CD14-positive monocyte (primary cell): ENCODE measurements at regions not wholly inside any gene's neighbourhood (a gene's known extent, or its start where the extent isn't known, plus 50 kb on each side); places are given as distances from the start of the nearest gene placed in this dataset.

Source experiments
- DNase-seq, 3 donors: peaks; one replicate each; pipeline ENCODE4 v3.0.0-alpha.2; 2011 to 2022
- H2AFZ ChIP-seq: 2 replicates; pipeline ENCODE4 v1.6.0; 2012; ENCODE audit warnings: mild to moderate bottlenecking, low read depth, low read length, inconsistent platforms; ENCODE audit not compliant: insufficient read depth, poor library complexity, severe bottlenecking
- H3K27ac ChIP-seq, 2 donors: 1 replicate in 1 of 2; 2 replicates in 1 of 2; pipeline ENCODE4 v1.5.1; 2012 to 2013; ENCODE audit warnings: low read length in 2 of 2, control low read depth in 1 of 2, inconsistent platforms in 1 of 2, low read depth in 1 of 2, mild to moderate bottlenecking in 1 of 2
- H3K27me3 ChIP-seq, 2 donors: one replicate each; pipeline versions ENCODE4 v1.6.0 to v1.6.1; 2011 to 2013; ENCODE audit warnings: low read length in 2 of 2; ENCODE audit not compliant: control insufficient read depth in 2 of 2, insufficient read depth in 2 of 2
- H3K36me3 ChIP-seq, 2 donors: replicated peaks in 1 of 2; 1 replicate in 1 of 2; 2 replicates in 1 of 2; pipeline versions ENCODE4 v1.5.1 to v1.6.1; 2012 to 2013; ENCODE audit warnings: low read length in 2 of 2, control low read depth in 1 of 2, inconsistent platforms in 1 of 2, mild to moderate bottlenecking in 1 of 2; ENCODE audit not compliant: insufficient read depth in 2 of 2, control insufficient read depth in 1 of 2
- H3K4me1 ChIP-seq, 2 donors: 1 replicate in 1 of 2; 2 replicates in 1 of 2; pipeline versions ENCODE4 v1.5.1 to v1.6.1; 2012 to 2013; ENCODE audit warnings: low read length in 2 of 2, control low read depth in 1 of 2, inconsistent platforms in 1 of 2, mild to moderate bottlenecking in 1 of 2, moderate library complexity in 1 of 2; ENCODE audit not compliant: insufficient read depth in 2 of 2, control insufficient read depth in 1 of 2
- H3K4me2 ChIP-seq: replicated peaks from 2 replicates; pipeline ENCODE3; 2012; ENCODE audit warnings: low read length, moderate library complexity, mild to moderate bottlenecking; ENCODE audit not compliant: poor library complexity, severe bottlenecking; ENCODE audit errors: extremely low read depth
- H3K4me3 ChIP-seq, 3 experiments: fragments of 200-600 bp in 1 of 3; sonication (generic) in 1 of 3; replicated peaks in 1 of 3; 1 replicate in 2 of 3; 2 replicates in 1 of 3; pipeline ENCODE4 v1.5.1; 2011 to 2013; ENCODE audit warnings: low read length in 3 of 3, mild to moderate bottlenecking in 3 of 3, control low read depth in 2 of 3, low read depth in 2 of 3, inconsistent platforms in 1 of 3, moderate library complexity in 1 of 3
- H3K79me2 ChIP-seq: 2 replicates; pipeline ENCODE4 v1.6.0; 2012; ENCODE audit warnings: mild to moderate bottlenecking, control low read depth, inconsistent platforms, low read length, moderate library complexity; ENCODE audit not compliant: insufficient read depth
- H3K9ac ChIP-seq: 2 replicates; pipeline ENCODE4 v1.6.0; 2017; ENCODE audit warnings: low read length, mild to moderate bottlenecking; ENCODE audit not compliant: insufficient read depth, poor library complexity, severe bottlenecking
- H3K9me3 ChIP-seq, 2 donors: replicated peaks in 1 of 2; 1 replicate in 1 of 2; 2 replicates in 1 of 2; pipeline versions ENCODE4 v1.5.1 to v1.6.1; 2012 to 2013; ENCODE audit warnings: low read length in 2 of 2, control low read depth in 1 of 2; ENCODE audit not compliant: control insufficient read depth in 1 of 2, insufficient read depth in 1 of 2
- H4K20me1 ChIP-seq: 2 replicates; pipeline ENCODE4 v1.6.0; 2012; ENCODE audit warnings: mild to moderate bottlenecking, low read length, control low read depth, moderate library complexity; ENCODE audit not compliant: insufficient read depth
- H3K27ac Mint-ChIP-seq, 7 donors: one replicate each; pipeline ENCODE4 v1.8.0; 2020; ENCODE audit warnings: mild to moderate bottlenecking in 7 of 7, mixed read lengths in 7 of 7, moderate library complexity in 6 of 7, inconsistent platforms in 2 of 7
- H3K27me3 Mint-ChIP-seq, 3 donors: one replicate each; pipeline ENCODE4 v1.8.0; 2021 to 2022; ENCODE audit warnings: low read depth in 3 of 3, mild to moderate bottlenecking in 3 of 3, mixed read lengths in 3 of 3, moderate library complexity in 3 of 3, inconsistent platforms in 1 of 3
- H3K36me3 Mint-ChIP-seq, 2 donors: one replicate each; pipeline ENCODE4 v1.8.0; 2020; ENCODE audit warnings: mixed read lengths in 2 of 2, inconsistent platforms in 1 of 2, mild to moderate bottlenecking in 1 of 2
- H3K4me1 Mint-ChIP-seq: one replicate; pipeline ENCODE4 v1.8.0; 2020; ENCODE audit warnings: mild to moderate bottlenecking, mixed read lengths
- H3K4me3 Mint-ChIP-seq, 2 donors: one replicate each; pipeline ENCODE4 v1.8.0; 2020; ENCODE audit warnings: mild to moderate bottlenecking in 2 of 2, mixed read lengths in 2 of 2, moderate library complexity in 1 of 2
- H3K9me3 Mint-ChIP-seq, 7 donors: one replicate each; pipeline ENCODE4 v1.8.0; 2020 to 2022; ENCODE audit warnings: mixed read lengths in 7 of 7, mild to moderate bottlenecking in 6 of 7, moderate library complexity in 6 of 7, inconsistent platforms in 2 of 7
- WGBS: methylation state at CpG from one replicate; pipeline ENCODE4 v1.1.5; 2013; ENCODE audit warnings: missing lambda C conversion rate; ENCODE audit not compliant: insufficient coverage; 5-methylcytosine and 5-hydroxymethylcytosine counted together
- intact Hi-C, 2 donors: fragments of 100-400 bp; cut with micrococcal nuclease; formaldehyde crosslinking; loops; one replicate each; pipeline versions ENCODE4 v1.15.0 to v1.15.1; 2023
- TF ChIP-seq, protein P1 (sequence below): fragments of 200-600 bp; IDR thresholded peaks from one replicate; pipeline ENCODE4 v1.8.0; 2022; ENCODE audit warnings: antibody characterized with exemption, mild to moderate bottlenecking

DNA sequence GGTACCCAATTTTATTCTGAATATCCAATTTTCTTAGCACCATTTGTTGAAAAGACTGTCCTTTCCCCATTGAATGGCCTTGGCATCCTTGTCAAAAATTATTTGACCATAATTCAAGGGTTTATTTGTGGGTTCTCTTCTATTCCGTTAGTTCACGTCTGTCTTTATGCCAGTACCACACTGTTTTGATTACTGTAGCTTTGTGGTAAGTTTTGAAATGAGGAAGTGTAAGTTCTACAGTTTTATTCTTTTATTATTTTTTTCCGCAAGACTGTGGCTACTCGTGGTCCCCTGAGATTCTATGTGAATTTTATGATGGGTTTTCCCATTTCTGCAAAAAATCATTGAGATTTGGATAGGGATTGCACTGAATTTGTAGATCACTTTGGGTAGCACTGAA is 402.6 kb downstream of the PLK2 start:
- Histone ChIP-seq H3K4me1 (no peaks in the 10 kb centered on the region), H3K9ac (no peak overlapping the region), H3K27me3 (no peaks in the 10 kb centered on the region), H3K27ac (no peak overlapping the region), H3K79me2 (no peaks in the 10 kb centered on the region), H4K20me1 (no peaks in the 10 kb centered on the region), H3K36me3 (no peaks in the 10 kb centered on the region), H2AFZ (no peak overlapping the region), H3K4me3 (no peak overlapping the region), H3K4me2 (no peak overlapping the region), H3K9me3 (peaks cover 0 to 3% of the 10 kb centered on the region in 2 donors)
- Mint-ChIP-seq H3K4me3 (no peak overlapping the region), H3K4me1 (no peaks in the 10 kb centered on the region), H3K27ac (no peak overlapping the region), H3K36me3 (no peaks in the 10 kb centered on the region), H3K9me3 (peaks cover 2 to 13% (median 11%) of the 10 kb centered on the region in 7 donors), H3K27me3 (peaks cover 0 to 3% (median 0%) of the 10 kb centered on the region in 3 donors)
- no CpG with 5 or more reads among the region's 4 CpGs for WGBS
- DNase-seq = no peak
- intact Hi-C loops = no loop called here
- TF ChIP-seq, protein P1, sequence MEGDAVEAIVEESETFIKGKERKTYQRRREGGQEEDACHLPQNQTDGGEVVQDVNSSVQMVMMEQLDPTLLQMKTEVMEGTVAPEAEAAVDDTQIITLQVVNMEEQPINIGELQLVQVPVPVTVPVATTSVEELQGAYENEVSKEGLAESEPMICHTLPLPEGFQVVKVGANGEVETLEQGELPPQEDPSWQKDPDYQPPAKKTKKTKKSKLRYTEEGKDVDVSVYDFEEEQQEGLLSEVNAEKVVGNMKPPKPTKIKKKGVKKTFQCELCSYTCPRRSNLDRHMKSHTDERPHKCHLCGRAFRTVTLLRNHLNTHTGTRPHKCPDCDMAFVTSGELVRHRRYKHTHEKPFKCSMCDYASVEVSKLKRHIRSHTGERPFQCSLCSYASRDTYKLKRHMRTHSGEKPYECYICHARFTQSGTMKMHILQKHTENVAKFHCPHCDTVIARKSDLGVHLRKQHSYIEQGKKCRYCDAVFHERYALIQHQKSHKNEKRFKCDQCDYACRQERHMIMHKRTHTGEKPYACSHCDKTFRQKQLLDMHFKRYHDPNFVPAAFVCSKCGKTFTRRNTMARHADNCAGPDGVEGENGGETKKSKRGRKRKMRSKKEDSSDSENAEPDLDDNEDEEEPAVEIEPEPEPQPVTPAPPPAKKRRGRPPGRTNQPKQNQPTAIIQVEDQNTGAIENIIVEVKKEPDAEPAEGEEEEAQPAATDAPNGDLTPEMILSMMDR = no peak

DNA sequence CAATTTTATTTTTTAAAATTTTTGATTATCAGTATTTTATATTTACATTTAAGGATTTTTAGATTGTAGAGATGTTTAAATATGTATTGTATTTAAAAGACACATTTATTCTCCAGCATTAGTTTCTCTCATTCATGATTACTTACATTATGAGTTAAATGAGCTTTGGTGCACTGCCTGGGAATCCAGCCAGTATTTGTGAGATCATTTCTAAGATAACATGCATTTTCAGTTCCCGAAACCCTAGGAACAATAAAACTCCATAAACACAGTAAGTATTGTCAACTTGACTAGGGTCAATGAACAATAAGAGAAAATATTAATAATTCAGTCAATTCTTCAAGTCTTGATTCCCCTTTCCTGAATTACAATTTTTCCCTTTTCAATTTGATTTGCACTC is 403.3 kb downstream of the PLK2 start:
- Histone ChIP-seq H3K4me3 (no peak overlapping the region), H3K27me3 (no peaks in the 10 kb centered on the region), H3K9me3 (peaks cover 0 to 3% of the 10 kb centered on the region in 2 donors), H3K27ac (no peak overlapping the region), H3K9ac (no peak overlapping the region), H3K36me3 (no peaks in the 10 kb centered on the region), H4K20me1 (no peaks in the 10 kb centered on the region), H3K4me2 (no peak overlapping the region), H2AFZ (no peak overlapping the region), H3K79me2 (no peaks in the 10 kb centered on the region), H3K4me1 (no peaks in the 10 kb centered on the region)
- intact Hi-C loops = no loop called here
- H3K9me3 Mint-ChIP-seq = peaks cover 2 to 16% (median 10%) of the 10 kb centered on the region in 7 donors
- TF ChIP-seq, protein P1 = no peak
- no peak overlapping the region for H3K4me3 Mint-ChIP-seq
- no peaks in the 10 kb centered on the region for H3K36me3 Mint-ChIP-seq
- H3K27me3 Mint-ChIP-seq = peaks cover 0 to 3% (median 0%) of the 10 kb centered on the region in 3 donors
- no peak overlapping the region for H3K27ac Mint-ChIP-seq
- no peaks in the 10 kb centered on the region for H3K4me1 Mint-ChIP-seq
- DNase-seq = no peak
- WGBS = no CpG with 5 or more reads among the region's 1 CpG
